GM23338 (cell line): ENCODE measurements at regions not wholly inside any gene's neighbourhood (a gene's known extent, or its start where the extent isn't known, plus 50 kb on each side); places are given as distances from the start of the nearest gene placed in this dataset.

Source experiments
- ATAC-seq: fragments of 200-7000 bp; cut with Tn5 transposase; 3 replicates; pipeline ENCODE4 v1.9.1; 2020
- DNase-seq: peaks from one replicate; pipeline ENCODE4 v3.0.0-alpha.2; 2015; ENCODE audit warnings: low spot score
- H2AFZ ChIP-seq: fragments of 200-600 bp; sonication (generic); 2 replicates; pipeline ENCODE4 v1.8.0; 2016; ENCODE audit warnings: antibody characterized with exemption, mild to moderate bottlenecking, moderate library complexity
- H3F3A ChIP-seq: fragments of 200-600 bp; sonication (generic); replicated peaks from 2 replicates; pipeline ENCODE4 v1.8.0; 2017; ENCODE audit warnings: antibody characterized with exemption, mixed run types, low read depth
- H3K27ac ChIP-seq: fragments of 200-600 bp; sonication (generic); 2 replicates; pipeline ENCODE4 v1.6.1; 2016; ENCODE audit warnings: low read depth
- H3K27me3 ChIP-seq: fragments of 200-600 bp; sonication (generic); 2 replicates; pipeline ENCODE4 v1.8.0; 2016; ENCODE audit warnings: mild to moderate bottlenecking, mixed run types, moderate library complexity; ENCODE audit not compliant: insufficient read depth
- H3K36me3 ChIP-seq: fragments of 200-600 bp; sonication (generic); 2 replicates; pipeline ENCODE4 v1.8.0; 2016; ENCODE audit warnings: mild to moderate bottlenecking; ENCODE audit not compliant: insufficient read depth
- H3K4me1 ChIP-seq: fragments of 200-600 bp; sonication (generic); 2 replicates; pipeline ENCODE4 v1.8.0; 2016; ENCODE audit warnings: mild to moderate bottlenecking, moderate library complexity; ENCODE audit not compliant: insufficient read depth
- H3K4me2 ChIP-seq: fragments of 200-600 bp; sonication (generic); 2 replicates; pipeline ENCODE4 v1.7.1; 2017; ENCODE audit warnings: mixed run types
- H3K4me3 ChIP-seq: fragments of 200-600 bp; sonication (generic); 2 replicates; pipeline ENCODE4 v1.6.1; 2016; ENCODE audit warnings: mixed run types
- H3K79me2 ChIP-seq: fragments of 200-600 bp; sonication (generic); replicated peaks from 2 replicates; pipeline ENCODE4 v1.8.0; 2017; ENCODE audit warnings: mild to moderate bottlenecking; ENCODE audit not compliant: insufficient read depth
- H3K9me2 ChIP-seq: fragments of 200-600 bp; sonication (generic); 2 replicates; pipeline ENCODE4 v1.8.0; 2017; ENCODE audit not compliant: insufficient read depth
- H4K20me1 ChIP-seq: fragments of 200-600 bp; sonication (generic); replicated peaks from 2 replicates; pipeline ENCODE4 v1.8.0; 2017; ENCODE audit warnings: mild to moderate bottlenecking; ENCODE audit not compliant: insufficient read depth
- H3K27ac Mint-ChIP-seq: 2 replicates; pipeline ENCODE4 v1.8.0; 2020; ENCODE audit warnings: inconsistent platforms, mild to moderate bottlenecking, moderate library complexity, mixed read lengths
- H3K27me3 Mint-ChIP-seq: 3 replicates; pipeline ENCODE4 v1.8.0; 2022; ENCODE audit warnings: low read depth, mild to moderate bottlenecking, moderate library complexity, mixed read lengths, inconsistent platforms; ENCODE audit not compliant: insufficient read depth, poor library complexity
- H3K36me3 Mint-ChIP-seq: 3 replicates; pipeline ENCODE4 v1.8.0; 2021; ENCODE audit warnings: low read depth, mild to moderate bottlenecking, inconsistent platforms, moderate library complexity, mixed read lengths
- H3K4me1 Mint-ChIP-seq: 3 replicates; pipeline ENCODE4 v1.8.0; 2020; ENCODE audit warnings: mild to moderate bottlenecking, inconsistent platforms, mixed read lengths
- H3K4me3 Mint-ChIP-seq: 3 replicates; pipeline ENCODE4 v1.8.0; 2021; ENCODE audit warnings: moderate library complexity, mild to moderate bottlenecking, inconsistent platforms, mixed read lengths
- H3K9me3 Mint-ChIP-seq: 3 replicates; pipeline ENCODE4 v1.8.0; 2020; ENCODE audit warnings: moderate library complexity, mild to moderate bottlenecking, inconsistent platforms, mixed read lengths
- CTCF ChIP-seq, 2 experiments: fragments of 200-600 bp in 1 of 2; sonication (generic) in 1 of 2; conservative IDR thresholded peaks; 2 replicates each; pipeline versions ENCODE4 v1.5.1 to v1.6.1; 2016 to 2017; ENCODE audit warnings: antibody characterized with exemption in 2 of 2, low read depth in 2 of 2, mild to moderate bottlenecking in 2 of 2, moderate library complexity in 1 of 2
- ETS1 ChIP-seq: IDR thresholded peaks from 2 replicates; pipeline ENCODE4 v1.6.1; 2016; ENCODE audit warnings: antibody characterized with exemption
- EZH2 ChIP-seq: fragments of 200-600 bp; sonication (generic); IDR thresholded peaks from one replicate; pipeline ENCODE4 v1.8.0; 2017; ENCODE audit warnings: antibody characterized with exemption, mild to moderate bottlenecking, low read depth; ENCODE audit not compliant: unreplicated experiment
- EZH2phosphoT487 ChIP-seq: fragments of 200-600 bp; sonication (generic); IDR thresholded peaks from one replicate; pipeline ENCODE4 v1.8.1; 2018; ENCODE audit warnings: antibody characterized with exemption; ENCODE audit not compliant: unreplicated experiment
- JUNB ChIP-seq: IDR thresholded peaks from one replicate; pipeline ENCODE4 v1.6.1; 2016; ENCODE audit warnings: antibody characterized with exemption; ENCODE audit not compliant: unreplicated experiment
- NANOG ChIP-seq: IDR thresholded peaks from 2 replicates; pipeline ENCODE4 v1.6.1; 2016; ENCODE audit warnings: antibody characterized with exemption, borderline replicate concordance
- POLR2AphosphoS5 ChIP-seq: IDR thresholded peaks from 2 replicates; pipeline ENCODE4 v1.6.1; 2016; ENCODE audit warnings: antibody characterized with exemption, low read depth
- REST ChIP-seq: IDR thresholded peaks from one replicate; pipeline ENCODE4 v1.6.1; 2018; ENCODE audit warnings: antibody characterized with exemption; ENCODE audit not compliant: unreplicated experiment
- STAT1 ChIP-seq: IDR thresholded peaks from one replicate; pipeline ENCODE4 v1.6.1; 2016; ENCODE audit warnings: antibody characterized with exemption; ENCODE audit not compliant: unreplicated experiment
- ZNF114 ChIP-seq: fragments of 250-450 bp; sonication (Bioruptor Pico); IDR thresholded peaks from 2 replicates; pipeline ENCODE4 v1.5.0; 2020; ENCODE audit warnings: mild to moderate bottlenecking, moderate library complexity
- ZNF331 ChIP-seq: fragments of 250-450 bp; sonication (Bioruptor Pico); IDR thresholded peaks from 2 replicates; pipeline ENCODE4 v1.5.0; 2020; ENCODE audit warnings: low read depth, mild to moderate bottlenecking, moderate library complexity
- ZNF462 ChIP-seq: fragments of 250-450 bp; sonication (Bioruptor Pico); IDR thresholded peaks from 2 replicates; pipeline ENCODE4 v1.5.0; 2020; ENCODE audit warnings: mild to moderate bottlenecking, moderate library complexity

- Mint-ChIP-seq H3K27me3 (no peaks in the 10 kb centered on the region), H3K4me3 (no peak overlapping the region), H3K9me3 (no peaks in the 10 kb centered on the region), H3K27ac (no peak overlapping the region), H3K4me1 (no peaks in the 10 kb centered on the region), H3K36me3 (no peaks in the 10 kb centered on the region)
- DNase-seq: no peak
- no peaks in the 10 kb centered on the region for H3K4me1 ChIP-seq
- H4K20me1 ChIP-seq: no peaks in the 10 kb centered on the region
- no peaks in the 10 kb centered on the region for H3K27me3 ChIP-seq
- H3K9me2 ChIP-seq: no peaks in the 10 kb centered on the region
- H2AFZ ChIP-seq: no peak overlapping the region
- H3F3A ChIP-seq: no peaks in the 10 kb centered on the region
- no peak overlapping the region for H3K4me3 ChIP-seq
- no peaks in the 10 kb centered on the region for H3K36me3 ChIP-seq
- ATAC-seq: no peak
- H3K79me2 ChIP-seq: no peaks in the 10 kb centered on the region
- no peak for TF ChIP-seq NANOG
- TF ChIP-seq JUNB: no peak
- TF ChIP-seq EZH2: no peak
- TF ChIP-seq STAT1: no peak
- no peak for TF ChIP-seq EZH2phosphoT487
- TF ChIP-seq ZNF331: no peak
- TF ChIP-seq ZNF114 (CRISPR knock-in tag): no peak
- TF ChIP-seq CTCF (conservative IDR thresholded peaks at IDR 0.05; ENCODE audit: low read depth in 2 of 2): no peak
- TF ChIP-seq POLR2AphosphoS5: no peak
- no peak for TF ChIP-seq ETS1
- no peak for TF ChIP-seq REST
- TF ChIP-seq ZNF462 (CRISPR knock-in tag): no peak
- H3K4me2 ChIP-seq: no peak overlapping the region
- H3K27ac ChIP-seq: no peak overlapping the region
Observed at GRCh38 chrX:42021058-42021457, 97.7 kb upstream of the CASK start.
